ENCODE measurements at regions not wholly inside any gene's neighbourhood (a gene's known extent, or its start where the extent isn't known, plus 50 kb on each side); places are given as distances from the start of the nearest gene placed in this dataset.

DNA sequence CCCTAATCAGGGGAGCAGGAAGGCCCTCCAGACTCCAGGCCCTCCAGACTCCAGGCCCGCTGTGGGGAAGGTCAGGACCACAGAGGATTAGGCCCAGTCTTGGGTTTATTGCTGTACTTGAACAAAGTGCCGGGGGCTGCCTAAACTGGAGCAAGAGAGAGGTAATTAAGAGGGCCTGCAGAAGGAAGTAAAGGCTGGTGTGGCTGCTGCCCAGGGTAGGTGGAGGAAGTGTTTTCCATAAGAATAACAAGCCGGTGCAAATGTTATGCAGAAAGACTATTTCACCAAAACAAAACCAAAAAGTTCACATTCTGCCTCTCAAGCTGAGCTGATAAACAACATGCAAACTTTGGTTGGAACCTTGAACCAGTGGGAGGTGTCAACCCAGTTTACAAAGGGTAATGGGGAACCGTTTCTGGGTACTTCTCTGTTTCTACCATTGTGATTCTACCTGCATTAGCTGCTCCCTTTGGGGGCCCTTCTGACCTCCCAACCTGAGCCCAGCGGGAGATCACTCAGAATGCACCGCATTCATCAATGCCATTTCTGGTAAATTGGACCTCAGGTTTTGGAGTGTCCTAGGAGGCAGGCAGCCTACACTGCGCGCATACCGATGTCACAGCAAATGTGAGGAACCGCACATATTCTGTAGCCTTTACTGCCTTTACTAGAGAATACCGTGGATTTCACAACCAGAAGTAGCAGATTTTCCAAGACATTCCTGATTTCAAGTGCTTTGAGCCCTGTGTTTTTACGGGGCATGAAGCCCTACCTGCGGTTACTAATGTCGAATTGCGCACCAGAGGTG, 59.7 kb upstream of the BCOR start:
- no peak for DNase-seq

DNA sequence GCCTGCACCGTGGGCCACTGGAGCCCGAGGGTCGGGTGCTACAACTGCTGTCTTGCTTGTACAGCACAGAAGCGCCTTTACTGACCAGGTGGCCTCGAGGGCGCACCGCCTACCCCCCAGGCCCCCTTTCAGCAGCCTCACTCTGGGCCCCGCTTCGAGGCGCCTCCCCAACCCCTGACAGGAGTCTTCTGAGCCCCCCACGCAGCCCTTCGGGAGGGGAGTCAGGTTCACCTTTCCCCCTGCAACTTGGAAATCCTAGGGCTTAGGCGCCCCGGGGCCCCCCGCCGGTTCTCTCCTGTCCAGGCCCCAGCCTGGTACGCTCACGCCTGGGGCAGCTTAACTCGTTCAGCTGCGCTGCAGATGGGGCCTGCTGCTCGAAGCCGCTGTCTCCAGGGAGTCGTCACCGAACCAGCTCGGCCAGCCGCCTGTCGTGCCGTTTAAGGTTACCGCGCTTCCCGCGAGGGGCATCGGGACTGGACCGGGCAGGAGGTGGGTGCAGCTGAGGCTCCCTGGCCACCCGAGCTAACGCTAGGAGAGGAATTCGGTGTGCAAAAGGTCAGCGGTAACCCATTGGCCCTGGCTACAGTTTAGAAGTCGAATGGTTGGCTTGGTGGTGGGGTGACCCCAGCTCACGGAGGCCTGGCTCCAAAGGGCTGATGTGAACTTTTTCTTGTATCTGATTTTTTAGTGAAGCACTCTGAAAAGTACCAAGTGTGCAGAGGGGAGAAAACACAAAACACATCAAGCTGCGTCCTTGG, 58.9 kb upstream of the BCOR start:
- no peak for DNase-seq

DNA sequence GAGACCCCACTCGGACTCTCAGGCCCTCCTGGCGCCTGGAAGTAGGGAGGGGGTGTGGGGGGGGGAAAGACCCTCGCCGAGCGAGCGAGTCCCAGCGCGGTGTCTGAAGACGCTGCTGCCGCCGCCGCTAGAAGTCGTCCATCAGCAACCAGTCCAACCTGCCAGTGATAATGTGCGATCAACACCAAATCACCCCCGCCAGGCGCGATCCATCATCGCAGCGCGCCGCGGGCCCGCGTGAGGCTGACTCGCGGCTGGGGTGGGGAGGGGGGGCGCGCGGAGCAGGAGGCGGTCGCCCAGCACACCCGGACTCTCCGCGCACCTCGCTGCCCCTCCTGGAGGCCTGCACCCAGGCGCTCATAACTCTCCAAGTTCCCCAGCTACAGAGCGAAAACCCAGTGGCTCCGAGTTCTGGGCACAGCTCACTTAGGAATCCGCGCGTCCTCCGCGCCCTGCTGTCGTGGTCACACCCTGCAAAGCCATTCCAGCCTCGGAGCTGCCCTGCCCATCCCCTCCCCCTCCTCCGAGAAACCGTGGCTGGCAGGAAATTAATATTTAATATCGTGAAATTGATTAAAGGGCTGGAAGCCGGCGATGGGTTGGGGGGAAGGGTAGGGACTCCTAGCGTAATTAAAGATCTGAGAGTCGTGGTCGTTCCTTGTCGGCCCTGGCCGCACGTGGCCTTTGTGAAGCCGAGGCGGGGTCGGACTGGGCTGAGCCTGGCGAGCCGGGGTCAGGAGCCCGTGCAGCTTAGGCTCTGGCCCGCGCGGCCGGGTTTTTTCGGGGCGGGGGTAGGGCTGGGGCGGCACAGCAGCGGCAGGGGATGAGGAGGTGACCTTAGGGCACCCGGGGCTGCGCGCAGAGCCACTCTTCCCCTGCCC, 58.1 kb upstream of the BCOR start:
- DNase-seq = no peak

- no peak for DNase-seq
These were observed 57.3 kb upstream of the BCOR start for GRCh38 chrX:40154853-40155588.

GRCh38 chrX:40154250-40154852, 56.6 kb upstream of the BCOR start:
- no peak for DNase-seq

DNA sequence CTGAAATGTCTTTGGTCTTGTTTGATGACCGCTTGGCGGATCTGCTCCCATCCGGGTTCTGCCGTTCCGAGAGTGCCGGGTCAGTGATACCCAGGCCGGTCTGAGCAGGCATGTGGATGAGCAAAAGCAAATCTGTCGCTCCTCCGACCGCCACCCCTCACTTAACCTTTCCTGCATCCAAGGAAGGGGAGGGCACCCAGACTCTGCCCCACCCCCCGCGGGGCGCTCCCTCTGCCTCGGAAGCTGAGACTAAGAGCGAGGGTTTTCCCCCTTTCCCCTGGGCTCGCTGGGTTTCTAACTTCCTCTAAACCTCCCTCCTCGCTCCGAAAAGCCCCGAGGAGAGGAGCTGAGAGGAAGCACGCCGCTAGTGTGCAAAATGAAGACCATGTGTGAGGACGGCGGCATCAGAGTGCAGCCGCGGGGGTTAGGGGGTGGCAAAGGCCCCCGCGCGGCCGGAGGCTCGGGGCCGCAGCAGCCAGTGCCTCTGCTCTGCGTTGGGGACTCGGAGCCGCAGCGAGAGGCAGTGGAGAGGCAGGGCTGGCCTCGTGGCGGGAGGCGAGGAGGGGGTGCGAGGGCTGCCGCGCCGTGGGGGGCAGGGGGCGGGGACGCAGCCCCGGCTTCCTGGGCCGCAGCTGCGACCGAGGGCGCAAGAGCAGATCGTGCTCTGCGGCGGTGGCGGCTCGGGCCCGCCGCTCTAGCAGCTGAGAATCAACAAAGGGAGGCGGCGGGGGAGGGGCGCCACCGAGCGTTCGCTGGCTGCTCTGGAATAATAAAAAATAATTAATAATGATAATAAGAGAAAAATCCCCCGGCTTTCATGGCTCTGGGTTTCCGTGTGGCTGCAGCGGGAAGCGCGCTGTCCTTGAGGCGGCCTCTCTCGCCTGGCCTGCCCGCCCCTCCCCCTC, 55.8 kb upstream of the BCOR start:
- peak; percentile 74 for DNase-seq

- DNase-seq = no peak
These were observed 55.1 kb upstream of the BCOR start for GRCh38 chrX:40152741-40153344.

- no peak for DNase-seq
These were observed 54.5 kb upstream of the BCOR start for GRCh38 chrX:40152173-40152711.

- DNase-seq = no peak
These were observed 53.7 kb upstream of the BCOR start for GRCh38 chrX:40151211-40152172.

DNA sequence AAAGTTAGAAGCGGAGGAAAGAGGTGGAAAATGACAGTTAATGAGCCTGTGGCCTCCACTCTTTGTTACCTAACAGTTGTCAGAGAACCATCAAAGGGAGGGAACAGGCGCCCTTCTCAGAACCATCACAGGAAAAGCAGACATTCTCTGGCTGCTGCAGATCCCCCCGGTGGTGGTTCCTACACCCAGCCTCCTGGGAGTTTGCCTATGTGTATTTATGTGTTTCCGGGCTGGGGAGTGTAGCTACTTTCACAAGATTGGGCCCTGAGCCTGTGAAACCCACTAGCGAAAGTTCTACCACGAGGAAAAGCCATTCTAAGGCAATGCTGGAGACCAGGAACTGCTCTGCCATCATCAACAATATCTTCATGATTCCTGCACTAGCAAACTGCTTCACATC, 52.7 kb upstream of the BCOR start:
- no peak for DNase-seq

GRCh38 chrX:40149286-40150175, 51.8 kb upstream of the BCOR start:
- DNase-seq = no peak

GRCh38 chrX:40148385-40149285, 50.9 kb upstream of the BCOR start:
- DNase-seq = no peak

- no peak for DNase-seq
These were observed 50.2 kb upstream of the BCOR start for GRCh38 chrX:40147971-40148370.
